ENCODE measurements at regions not wholly inside any gene's neighbourhood (a gene's known extent, or its start where the extent isn't known, plus 50 kb on each side); places are given as distances from the start of the nearest gene placed in this dataset.

DNA sequence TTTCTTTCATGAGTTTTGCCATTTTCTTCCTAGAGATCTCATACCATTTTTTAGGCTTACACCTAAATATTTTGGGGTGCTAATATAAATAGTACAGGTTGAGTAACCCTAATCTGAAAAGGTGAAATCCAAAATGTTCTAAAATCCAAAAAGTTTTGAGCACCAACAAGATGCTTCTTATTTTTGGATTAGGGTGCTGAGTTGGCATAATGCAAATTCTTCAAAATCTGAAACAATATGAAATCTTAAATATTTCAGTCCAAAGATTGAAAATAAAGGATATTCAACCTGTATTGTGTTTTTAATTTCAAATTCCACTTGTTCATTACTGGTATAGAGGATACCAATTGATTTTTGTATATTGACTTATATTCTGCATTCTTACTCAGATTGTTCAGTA, 51.1 kb upstream of the KCNK2 start:
- TF ChIP-seq POLR2A (IDR thresholded peaks at IDR 0.05) (no peak), EP300 (IDR thresholded peaks at IDR 0.05) (no peak)
- TF ChIP-seq, protein P1, sequence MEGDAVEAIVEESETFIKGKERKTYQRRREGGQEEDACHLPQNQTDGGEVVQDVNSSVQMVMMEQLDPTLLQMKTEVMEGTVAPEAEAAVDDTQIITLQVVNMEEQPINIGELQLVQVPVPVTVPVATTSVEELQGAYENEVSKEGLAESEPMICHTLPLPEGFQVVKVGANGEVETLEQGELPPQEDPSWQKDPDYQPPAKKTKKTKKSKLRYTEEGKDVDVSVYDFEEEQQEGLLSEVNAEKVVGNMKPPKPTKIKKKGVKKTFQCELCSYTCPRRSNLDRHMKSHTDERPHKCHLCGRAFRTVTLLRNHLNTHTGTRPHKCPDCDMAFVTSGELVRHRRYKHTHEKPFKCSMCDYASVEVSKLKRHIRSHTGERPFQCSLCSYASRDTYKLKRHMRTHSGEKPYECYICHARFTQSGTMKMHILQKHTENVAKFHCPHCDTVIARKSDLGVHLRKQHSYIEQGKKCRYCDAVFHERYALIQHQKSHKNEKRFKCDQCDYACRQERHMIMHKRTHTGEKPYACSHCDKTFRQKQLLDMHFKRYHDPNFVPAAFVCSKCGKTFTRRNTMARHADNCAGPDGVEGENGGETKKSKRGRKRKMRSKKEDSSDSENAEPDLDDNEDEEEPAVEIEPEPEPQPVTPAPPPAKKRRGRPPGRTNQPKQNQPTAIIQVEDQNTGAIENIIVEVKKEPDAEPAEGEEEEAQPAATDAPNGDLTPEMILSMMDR (IDR thresholded peaks at IDR 0.05) = no peak

Data from sigmoid colon (tissue), 4 donors.